ENCODE measurements at regions not wholly inside any gene's neighbourhood (a gene's known extent, or its start where the extent isn't known, plus 50 kb on each side); places are given as distances from the start of the nearest gene placed in this dataset.

DNA sequence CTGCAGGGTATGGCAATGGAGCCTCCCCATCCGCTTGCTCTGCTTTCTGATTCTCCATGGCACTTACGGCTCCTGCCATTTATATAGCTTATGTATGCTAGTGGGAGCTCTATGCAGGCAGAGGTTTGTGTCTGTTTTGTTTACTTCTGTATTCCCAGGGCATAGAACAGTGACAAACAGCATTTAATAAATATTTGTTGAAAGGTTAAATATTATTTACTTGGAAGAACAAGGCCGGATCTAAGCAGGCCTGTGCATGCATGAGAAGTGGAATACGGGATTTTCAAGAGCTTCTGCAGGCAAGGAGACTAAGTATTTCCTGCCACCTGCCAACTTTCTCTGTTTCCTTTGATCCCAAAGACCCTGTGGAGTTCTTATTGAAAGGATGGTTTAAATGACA lies 90.7 kb downstream of the XCL2 start:
- TF ChIP-seq CTCF (IDR thresholded peaks at IDR 0.05; ENCODE audit: insufficient read depth, low read depth, low read length) (no peak), EZH2 (IDR thresholded peaks at IDR 0.05; ENCODE audit: insufficient read depth, low read length) (no peak)
